OCI-LY3 (cell line): ENCODE measurements at regions not wholly inside any gene's neighbourhood (a gene's known extent, or its start where the extent isn't known, plus 50 kb on each side); places are given as distances from the start of the nearest gene placed in this dataset.

ENCODE experiments used
- EZH2phosphoT487 ChIP-seq: fragments of 200-600 bp; shearing (Covaris generic); IDR thresholded peaks from 2 replicates; pipeline ENCODE4 v1.6.1; 2018; ENCODE audit warnings: antibody characterized with exemption, mixed run types, low read depth
- TF ChIP-seq, protein P1 (sequence below): fragments of 200-600, 300-600 bp; sonication (generic); IDR thresholded peaks from 2 replicates; pipeline ENCODE4 v1.5.1; 2014; ENCODE audit warnings: antibody characterized with exemption, low read length, low read depth

DNA sequence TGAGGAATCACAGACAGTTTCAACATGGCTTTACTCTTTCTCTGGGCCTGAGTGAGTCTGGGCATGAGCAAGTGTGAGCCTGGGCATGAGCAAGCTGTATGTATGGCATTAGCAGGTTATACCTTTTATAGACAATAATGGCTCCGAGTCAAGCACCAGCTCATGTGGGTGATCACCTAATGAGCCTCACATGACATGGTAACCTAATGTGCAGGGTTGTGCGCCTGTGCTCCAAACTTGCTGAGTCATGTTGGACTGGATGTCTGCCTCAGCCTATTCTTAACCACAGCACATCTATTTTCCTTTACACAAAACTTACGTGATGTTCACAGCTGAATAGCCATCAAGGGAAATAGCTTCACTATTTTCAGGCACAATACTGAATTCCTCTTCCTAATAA lies 236.2 kb upstream of the NRIP1 start:
- TF ChIP-seq, protein P1, sequence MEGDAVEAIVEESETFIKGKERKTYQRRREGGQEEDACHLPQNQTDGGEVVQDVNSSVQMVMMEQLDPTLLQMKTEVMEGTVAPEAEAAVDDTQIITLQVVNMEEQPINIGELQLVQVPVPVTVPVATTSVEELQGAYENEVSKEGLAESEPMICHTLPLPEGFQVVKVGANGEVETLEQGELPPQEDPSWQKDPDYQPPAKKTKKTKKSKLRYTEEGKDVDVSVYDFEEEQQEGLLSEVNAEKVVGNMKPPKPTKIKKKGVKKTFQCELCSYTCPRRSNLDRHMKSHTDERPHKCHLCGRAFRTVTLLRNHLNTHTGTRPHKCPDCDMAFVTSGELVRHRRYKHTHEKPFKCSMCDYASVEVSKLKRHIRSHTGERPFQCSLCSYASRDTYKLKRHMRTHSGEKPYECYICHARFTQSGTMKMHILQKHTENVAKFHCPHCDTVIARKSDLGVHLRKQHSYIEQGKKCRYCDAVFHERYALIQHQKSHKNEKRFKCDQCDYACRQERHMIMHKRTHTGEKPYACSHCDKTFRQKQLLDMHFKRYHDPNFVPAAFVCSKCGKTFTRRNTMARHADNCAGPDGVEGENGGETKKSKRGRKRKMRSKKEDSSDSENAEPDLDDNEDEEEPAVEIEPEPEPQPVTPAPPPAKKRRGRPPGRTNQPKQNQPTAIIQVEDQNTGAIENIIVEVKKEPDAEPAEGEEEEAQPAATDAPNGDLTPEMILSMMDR = no peak
- TF ChIP-seq EZH2phosphoT487 = no peak
